ENCODE measurements at regions not wholly inside any gene's neighbourhood (a gene's known extent, or its start where the extent isn't known, plus 50 kb on each side); places are given as distances from the start of the nearest gene placed in this dataset.

DNA sequence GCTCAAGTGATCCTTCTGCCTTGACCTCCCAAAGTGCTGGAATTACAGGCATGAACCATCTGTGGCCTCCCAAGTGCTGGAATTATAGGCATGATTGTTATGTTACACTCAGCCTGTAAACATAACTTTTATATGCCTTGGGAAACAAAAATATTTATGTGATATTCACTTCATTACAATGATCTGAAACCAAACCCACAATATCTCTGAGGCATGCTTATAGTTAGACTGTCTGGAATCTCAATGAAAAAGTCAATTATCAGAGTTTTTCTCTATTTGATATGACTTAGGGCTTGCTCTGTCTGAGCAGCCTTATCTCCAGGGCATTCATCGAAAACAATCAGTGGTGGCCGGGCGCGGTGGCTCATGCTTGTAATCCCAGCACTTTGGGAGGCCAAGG, 195.3 kb upstream of the MYO3A start:
- no peaks in the 10 kb centered on the region for H3K36me3 ChIP-seq

DNA sequence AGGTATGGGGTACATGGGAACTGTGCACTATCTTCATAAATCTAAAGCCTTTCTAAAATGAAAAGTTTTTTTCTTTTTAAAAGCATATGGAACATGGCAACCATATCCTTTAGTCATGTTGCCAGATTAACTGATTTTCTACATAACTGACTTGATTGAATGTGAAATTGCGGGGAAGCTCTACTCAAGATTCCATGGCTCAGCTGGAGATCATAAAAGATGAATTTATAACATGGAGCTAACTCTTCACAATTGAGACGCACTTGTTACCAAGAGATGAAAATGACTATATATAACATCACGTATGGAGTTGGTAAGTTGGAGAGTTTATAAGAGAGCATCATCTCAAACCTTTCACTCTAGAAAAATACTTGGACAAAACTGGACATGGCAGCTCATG, 190.2 kb upstream of the MYO3A start:
- Histone ChIP-seq H3K9me3 (no peaks in the 10 kb centered on the region), H3K27me3 (no peaks in the 10 kb centered on the region), H3K4me3 (no peak overlapping the region), H3K27ac (no peak overlapping the region), H3K4me1 (no peaks in the 10 kb centered on the region), H3K36me3 (no peaks in the 10 kb centered on the region)
- no peak for DNase-seq (ENCODE audit: extremely low spot score in 2 of 2)
- TF ChIP-seq POLR2A (IDR thresholded peaks at IDR 0.05) (no peak), POLR2AphosphoS5 (IDR thresholded peaks at IDR 0.05; ENCODE audit: insufficient read depth in 1 of 2, low read depth in 1 of 2) (no peak)
- TF ChIP-seq, protein P1, sequence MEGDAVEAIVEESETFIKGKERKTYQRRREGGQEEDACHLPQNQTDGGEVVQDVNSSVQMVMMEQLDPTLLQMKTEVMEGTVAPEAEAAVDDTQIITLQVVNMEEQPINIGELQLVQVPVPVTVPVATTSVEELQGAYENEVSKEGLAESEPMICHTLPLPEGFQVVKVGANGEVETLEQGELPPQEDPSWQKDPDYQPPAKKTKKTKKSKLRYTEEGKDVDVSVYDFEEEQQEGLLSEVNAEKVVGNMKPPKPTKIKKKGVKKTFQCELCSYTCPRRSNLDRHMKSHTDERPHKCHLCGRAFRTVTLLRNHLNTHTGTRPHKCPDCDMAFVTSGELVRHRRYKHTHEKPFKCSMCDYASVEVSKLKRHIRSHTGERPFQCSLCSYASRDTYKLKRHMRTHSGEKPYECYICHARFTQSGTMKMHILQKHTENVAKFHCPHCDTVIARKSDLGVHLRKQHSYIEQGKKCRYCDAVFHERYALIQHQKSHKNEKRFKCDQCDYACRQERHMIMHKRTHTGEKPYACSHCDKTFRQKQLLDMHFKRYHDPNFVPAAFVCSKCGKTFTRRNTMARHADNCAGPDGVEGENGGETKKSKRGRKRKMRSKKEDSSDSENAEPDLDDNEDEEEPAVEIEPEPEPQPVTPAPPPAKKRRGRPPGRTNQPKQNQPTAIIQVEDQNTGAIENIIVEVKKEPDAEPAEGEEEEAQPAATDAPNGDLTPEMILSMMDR (IDR thresholded peaks at IDR 0.05) = no peak
- intact Hi-C loops (cut with DNase I) = no loop called here

More for the DNA sequence above, 195.3 kb upstream of the MYO3A start:
- TF ChIP-seq, protein P1 (IDR thresholded peaks at IDR 0.05) = no peak
- TF ChIP-seq POLR2A (IDR thresholded peaks at IDR 0.05) = no peak
- no peak for TF ChIP-seq POLR2AphosphoS5 (IDR thresholded peaks at IDR 0.05; ENCODE audit: insufficient read depth in 1 of 2, low read depth in 1 of 2)
- intact Hi-C loops (cut with DNase I) = no loop called here
- no peak for DNase-seq (ENCODE audit: extremely low spot score in 2 of 2)
- Histone ChIP-seq H3K4me1 (no peaks in the 10 kb centered on the region), H3K9me3 (no peaks in the 10 kb centered on the region), H3K27ac (no peak overlapping the region), H3K27me3 (no peaks in the 10 kb centered on the region), H3K4me3 (no peak overlapping the region)

DNA sequence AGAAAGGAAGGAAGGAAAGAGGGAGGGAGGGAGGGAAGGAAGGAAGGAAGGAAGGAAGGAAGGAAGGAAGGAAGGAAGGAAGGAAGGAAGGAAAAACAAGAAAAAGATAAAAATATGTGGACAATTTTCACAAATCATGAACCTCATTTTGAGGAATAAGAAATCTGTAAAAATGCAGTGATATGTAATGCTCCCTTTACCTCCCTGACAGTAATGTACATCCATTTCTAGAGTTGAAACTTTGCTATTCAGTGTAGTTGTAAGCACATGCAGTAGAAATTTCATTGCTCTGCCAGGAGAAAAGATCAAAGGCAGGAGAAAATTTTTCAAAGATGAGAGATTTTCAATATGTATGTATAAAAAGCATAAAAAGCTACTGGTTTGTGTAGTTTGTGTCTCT, 189.5 kb upstream of the MYO3A start:
- H3K4me1 ChIP-seq = no peaks in the 10 kb centered on the region
- no peak for DNase-seq (ENCODE audit: extremely low spot score in 2 of 2)
- no peaks in the 10 kb centered on the region for H3K9me3 ChIP-seq
- H3K27ac ChIP-seq = no peak overlapping the region
- H3K36me3 ChIP-seq = no peaks in the 10 kb centered on the region
- intact Hi-C loops (cut with DNase I) = no loop called here
- no peak overlapping the region for H3K4me3 ChIP-seq
- no peaks in the 10 kb centered on the region for H3K27me3 ChIP-seq
- no peak for TF ChIP-seq POLR2AphosphoS5 (IDR thresholded peaks at IDR 0.05; ENCODE audit: insufficient read depth in 1 of 2, low read depth in 1 of 2)
- no peak for TF ChIP-seq POLR2A (IDR thresholded peaks at IDR 0.05)
- TF ChIP-seq, protein P1 (IDR thresholded peaks at IDR 0.05) = no peak

DNA sequence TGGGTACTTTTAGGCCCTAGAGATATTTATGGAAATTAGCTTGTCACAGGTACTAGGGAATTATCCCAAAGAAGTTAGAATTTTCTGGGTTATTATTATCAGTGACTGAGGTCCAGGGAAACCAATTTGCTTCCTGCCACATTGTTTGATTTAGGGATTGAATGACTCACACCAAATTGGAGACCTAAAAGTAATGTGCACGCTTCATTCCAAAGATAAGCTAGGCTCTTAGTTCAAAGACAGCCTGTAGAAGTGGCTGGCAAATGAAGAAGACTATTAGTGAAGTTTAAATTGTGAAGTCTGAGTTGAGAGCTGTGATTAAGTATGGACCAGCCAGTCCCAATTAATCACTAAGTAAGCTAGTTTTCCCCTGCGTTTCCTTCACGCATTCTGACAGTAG, 188.1 kb upstream of the MYO3A start:
- Histone ChIP-seq H3K27me3 (no peaks in the 10 kb centered on the region), H3K4me1 (no peaks in the 10 kb centered on the region), H3K27ac (no peak overlapping the region), H3K9me3 (no peaks in the 10 kb centered on the region), H3K4me3 (no peak overlapping the region), H3K36me3 (no peaks in the 10 kb centered on the region)
- TF ChIP-seq POLR2A (IDR thresholded peaks at IDR 0.05) (no peak), POLR2AphosphoS5 (IDR thresholded peaks at IDR 0.05; ENCODE audit: insufficient read depth in 1 of 2, low read depth in 1 of 2) (no peak)
- TF ChIP-seq, protein P1 (IDR thresholded peaks at IDR 0.05) = no peak
- intact Hi-C loops (cut with DNase I) = no loop called here
- no peak for DNase-seq (ENCODE audit: extremely low spot score in 2 of 2)

DNA sequence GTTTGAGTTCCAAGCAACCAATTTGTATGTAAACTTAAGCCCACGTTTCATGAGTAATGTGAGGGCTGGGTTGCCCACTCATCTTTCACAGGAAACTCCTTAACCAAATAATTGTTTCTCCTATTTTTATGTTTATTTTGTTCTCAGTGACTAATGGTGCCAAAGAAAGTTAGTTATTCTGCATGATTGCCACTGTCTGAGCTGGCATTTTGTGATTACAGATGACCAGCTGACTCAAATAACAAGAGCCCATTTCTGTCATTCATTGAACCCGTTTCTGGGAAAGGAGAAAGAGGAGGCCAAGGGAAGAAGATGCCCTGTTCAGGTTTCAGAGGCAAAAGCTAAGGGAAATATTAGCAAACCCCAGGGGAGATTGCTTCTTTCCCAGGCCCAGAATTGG, 186.9 kb upstream of the MYO3A start:
- H3K4me3 ChIP-seq = no peak overlapping the region
- no peak overlapping the region for H3K27ac ChIP-seq
- no peaks in the 10 kb centered on the region for H3K4me1 ChIP-seq
- H3K36me3 ChIP-seq = no peaks in the 10 kb centered on the region
- TF ChIP-seq, protein P1 (IDR thresholded peaks at IDR 0.05) = no peak
- TF ChIP-seq POLR2A (IDR thresholded peaks at IDR 0.05) (no peak), POLR2AphosphoS5 (IDR thresholded peaks at IDR 0.05; ENCODE audit: insufficient read depth in 1 of 2, low read depth in 1 of 2) (no peak)
- no peaks in the 10 kb centered on the region for H3K27me3 ChIP-seq
- no peaks in the 10 kb centered on the region for H3K9me3 ChIP-seq
- no peak for DNase-seq (ENCODE audit: extremely low spot score in 2 of 2)
- intact Hi-C loops (cut with DNase I) = no loop called here
